ENCODE measurements at regions not wholly inside any gene's neighbourhood (a gene's known extent, or its start where the extent isn't known, plus 50 kb on each side); places are given as distances from the start of the nearest gene placed in this dataset.

GRCh38 chr12:118840399-118840798 lies 140.9 kb upstream of the SRRM4 start:
- H3K4me3 ChIP-seq (ENCODE audit: low read length), result no peak overlapping the region
- no peaks in the 10 kb centered on the region for H3K4me1 ChIP-seq (ENCODE audit: insufficient read depth, low read length)
- H3K36me3 ChIP-seq (ENCODE audit: insufficient read depth, low read depth, low read length), result no peaks in the 10 kb centered on the region
- peaks cover 12% of the 10 kb centered on the region; the same call in 1 of the 2 replicates for H3K27me3 ChIP-seq (ENCODE audit: insufficient read depth, low read length)
- H3K27ac ChIP-seq (ENCODE audit: low read length), result no peak overlapping the region
- no peaks in the 10 kb centered on the region for H3K9me3 ChIP-seq (ENCODE audit: insufficient read depth, low read depth, low read length)
- no peak overlapping the region for H3K9ac ChIP-seq (ENCODE audit: low read depth, low read length)

- no peaks in the 10 kb centered on the region for H3K4me1 ChIP-seq (ENCODE audit: insufficient read depth, low read length)
- no peak overlapping the region for H3K27ac ChIP-seq (ENCODE audit: low read length)
- H3K27me3 ChIP-seq (ENCODE audit: insufficient read depth, low read length), result peaks cover 9% of the 10 kb centered on the region; the same call in 1 of the 2 replicates
- no peaks in the 10 kb centered on the region for H3K9me3 ChIP-seq (ENCODE audit: insufficient read depth, low read depth, low read length)
- H3K9ac ChIP-seq (ENCODE audit: low read depth, low read length), result no peak overlapping the region
- H3K4me3 ChIP-seq (ENCODE audit: low read length), result no peak overlapping the region
- H3K36me3 ChIP-seq (ENCODE audit: insufficient read depth, low read depth, low read length), result no peaks in the 10 kb centered on the region
These were observed 140.5 kb upstream of the SRRM4 start for GRCh38 chr12:118840878-118841277.

- no peaks in the 10 kb centered on the region for H3K36me3 ChIP-seq (ENCODE audit: insufficient read depth, low read depth, low read length)
- no peak overlapping the region for H3K4me3 ChIP-seq (ENCODE audit: low read length)
- no peak overlapping the region for H3K27ac ChIP-seq (ENCODE audit: low read length)
- no peaks in the 10 kb centered on the region for H3K4me1 ChIP-seq (ENCODE audit: insufficient read depth, low read length)
- no peaks in the 10 kb centered on the region for H3K9me3 ChIP-seq (ENCODE audit: insufficient read depth, low read depth, low read length)
- H3K27me3 ChIP-seq (ENCODE audit: insufficient read depth, low read length), result 0 out of 2 replicates have a peak, but pooled peaks cover 5% of the 10 kb centered on the region
- no peak overlapping the region for H3K9ac ChIP-seq (ENCODE audit: low read depth, low read length)
These were observed 139.8 kb upstream of the SRRM4 start for GRCh38 chr12:118841588-118841987.

GRCh38 chr12:118842866-118843265 lies 138.5 kb upstream of the SRRM4 start:
- Histone ChIP-seq H3K27ac (ENCODE audit: low read length) (no peak overlapping the region), H3K4me1 (ENCODE audit: insufficient read depth, low read length) (no peaks in the 10 kb centered on the region), H3K27me3 (ENCODE audit: insufficient read depth, low read length) (0 out of 2 replicates have a peak, but pooled peaks cover 4% of the 10 kb centered on the region), H3K9me3 (ENCODE audit: insufficient read depth, low read depth, low read length) (no peaks in the 10 kb centered on the region), H3K36me3 (ENCODE audit: insufficient read depth, low read depth, low read length) (no peaks in the 10 kb centered on the region), H3K4me3 (ENCODE audit: low read length) (no peak overlapping the region), H3K9ac (ENCODE audit: low read depth, low read length) (no peak overlapping the region)

GRCh38 chr12:118846416-118846815 lies 134.9 kb upstream of the SRRM4 start:
- Histone ChIP-seq H3K36me3 (ENCODE audit: insufficient read depth, low read depth, low read length) (no peaks in the 10 kb centered on the region), H3K27me3 (ENCODE audit: insufficient read depth, low read length) (no peaks in the 10 kb centered on the region), H3K4me3 (ENCODE audit: low read length) (no peak overlapping the region), H3K9ac (ENCODE audit: low read depth, low read length) (no peak overlapping the region), H3K9me3 (ENCODE audit: insufficient read depth, low read depth, low read length) (no peaks in the 10 kb centered on the region), H3K27ac (ENCODE audit: low read length) (no peak overlapping the region), H3K4me1 (ENCODE audit: insufficient read depth, low read length) (no peaks in the 10 kb centered on the region)

GRCh38 chr12:118850244-118850825 lies 131.0 kb upstream of the SRRM4 start:
- no peaks in the 10 kb centered on the region for H3K36me3 ChIP-seq (ENCODE audit: insufficient read depth, low read depth, low read length)

GRCh38 chr12:118851891-118852290 lies 129.4 kb upstream of the SRRM4 start:
- Histone ChIP-seq H3K9me3 (ENCODE audit: insufficient read depth, low read depth, low read length) (no peaks in the 10 kb centered on the region), H3K4me3 (ENCODE audit: low read length) (no peak overlapping the region), H3K4me1 (ENCODE audit: insufficient read depth, low read length) (no peaks in the 10 kb centered on the region), H3K9ac (ENCODE audit: low read depth, low read length) (no peak overlapping the region), H3K27ac (ENCODE audit: low read length) (no peak overlapping the region), H3K27me3 (ENCODE audit: insufficient read depth, low read length) (no peaks in the 10 kb centered on the region), H3K36me3 (ENCODE audit: insufficient read depth, low read depth, low read length) (no peaks in the 10 kb centered on the region)

More at GRCh38 chr12:118850244-118850825, 131.0 kb upstream of the SRRM4 start:
- Histone ChIP-seq H3K9me3 (ENCODE audit: insufficient read depth, low read depth, low read length) (no peaks in the 10 kb centered on the region), H3K27ac (ENCODE audit: low read length) (no peak overlapping the region), H3K27me3 (ENCODE audit: insufficient read depth, low read length) (no peaks in the 10 kb centered on the region), H3K9ac (ENCODE audit: low read depth, low read length) (no peak overlapping the region), H3K4me1 (ENCODE audit: insufficient read depth, low read length) (no peaks in the 10 kb centered on the region), H3K4me3 (ENCODE audit: low read length) (no peak overlapping the region)

- no peaks in the 10 kb centered on the region for H3K36me3 ChIP-seq (ENCODE audit: insufficient read depth, low read depth, low read length)
- H3K4me3 ChIP-seq (ENCODE audit: low read length), result no peak overlapping the region
- peaks cover 1% of the 10 kb centered on the region; the same call in 1 of the 2 replicates for H3K27me3 ChIP-seq (ENCODE audit: insufficient read depth, low read length)
- no peaks in the 10 kb centered on the region for H3K4me1 ChIP-seq (ENCODE audit: insufficient read depth, low read length)
- H3K9ac ChIP-seq (ENCODE audit: low read depth, low read length), result no peak overlapping the region
- H3K27ac ChIP-seq (ENCODE audit: low read length), result no peak overlapping the region
- H3K9me3 ChIP-seq (ENCODE audit: insufficient read depth, low read depth, low read length), result no peaks in the 10 kb centered on the region
These were observed 127.7 kb upstream of the SRRM4 start for GRCh38 chr12:118853634-118854033.

- no peaks in the 10 kb centered on the region for H3K36me3 ChIP-seq (ENCODE audit: insufficient read depth, low read depth, low read length)
These were observed 125.5 kb upstream of the SRRM4 start for GRCh38 chr12:118855858-118856257.

GRCh38 chr12:118866346-118866745 lies 115.0 kb upstream of the SRRM4 start:
- Histone ChIP-seq H3K36me3 (ENCODE audit: insufficient read depth, low read depth, low read length) (no peaks in the 10 kb centered on the region), H3K4me1 (ENCODE audit: insufficient read depth, low read length) (no peaks in the 10 kb centered on the region), H3K27me3 (ENCODE audit: insufficient read depth, low read length) (no peaks in the 10 kb centered on the region; the same call in 1 of the 2 replicates), H3K27ac (ENCODE audit: low read length) (no peak overlapping the region), H3K4me3 (ENCODE audit: low read length) (no peak overlapping the region), H3K9ac (ENCODE audit: low read depth, low read length) (no peak overlapping the region), H3K9me3 (ENCODE audit: insufficient read depth, low read depth, low read length) (no peaks in the 10 kb centered on the region)

More at GRCh38 chr12:118855858-118856257, 125.5 kb upstream of the SRRM4 start:
- Histone ChIP-seq H3K4me1 (ENCODE audit: insufficient read depth, low read length) (no peaks in the 10 kb centered on the region), H3K27me3 (ENCODE audit: insufficient read depth, low read length) (peaks cover 8% of the 10 kb centered on the region; the same call in 1 of the 2 replicates), H3K27ac (ENCODE audit: low read length) (no peak overlapping the region), H3K9ac (ENCODE audit: low read depth, low read length) (no peak overlapping the region), H3K9me3 (ENCODE audit: insufficient read depth, low read depth, low read length) (no peaks in the 10 kb centered on the region), H3K4me3 (ENCODE audit: low read length) (no peak overlapping the region)

GRCh38 chr12:118870551-118870950 lies 110.8 kb upstream of the SRRM4 start:
- H3K9me3 ChIP-seq (ENCODE audit: insufficient read depth, low read depth, low read length), result no peaks in the 10 kb centered on the region

More at GRCh38 chr12:118870551-118870950, 110.8 kb upstream of the SRRM4 start:
- Histone ChIP-seq H3K27ac (ENCODE audit: low read length) (no peak overlapping the region), H3K36me3 (ENCODE audit: insufficient read depth, low read depth, low read length) (no peaks in the 10 kb centered on the region), H3K4me3 (ENCODE audit: low read length) (no peak overlapping the region), H3K4me1 (ENCODE audit: insufficient read depth, low read length) (peaks cover 2% of the 10 kb centered on the region), H3K27me3 (ENCODE audit: insufficient read depth, low read length) (peaks cover 4% of the 10 kb centered on the region; the same call in 1 of the 2 replicates), H3K9ac (ENCODE audit: low read depth, low read length) (no peak overlapping the region)
